ENCODE measurements at regions not wholly inside any gene's neighbourhood (a gene's known extent, or its start where the extent isn't known, plus 50 kb on each side); places are given as distances from the start of the nearest gene placed in this dataset.
"Not testable (repeated sequence)": the region's sequence is repeated elsewhere in the genome, so short reads cannot be mapped to it uniquely, and the experiment has no call there.

DNA sequence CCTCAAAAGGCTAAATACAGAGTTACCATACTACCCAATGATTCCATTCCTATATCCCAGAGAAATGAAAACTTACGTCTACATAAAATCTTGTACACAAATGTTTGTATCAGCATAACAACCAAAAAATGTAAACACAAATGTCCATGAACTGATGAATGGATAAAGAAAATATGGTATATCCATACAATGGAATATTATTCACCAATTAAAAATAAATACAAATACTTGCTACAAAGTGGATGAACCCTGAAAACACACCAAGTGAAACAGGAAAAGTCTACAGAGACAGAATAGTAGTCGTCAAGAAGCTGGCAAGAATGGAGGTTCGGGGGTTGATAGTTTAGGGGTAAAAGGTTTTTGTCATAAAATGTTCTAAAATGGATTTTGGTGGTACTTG lies 54.0 kb upstream of the ANKRD28 start:
- DNase-seq, result no peak

DNA sequence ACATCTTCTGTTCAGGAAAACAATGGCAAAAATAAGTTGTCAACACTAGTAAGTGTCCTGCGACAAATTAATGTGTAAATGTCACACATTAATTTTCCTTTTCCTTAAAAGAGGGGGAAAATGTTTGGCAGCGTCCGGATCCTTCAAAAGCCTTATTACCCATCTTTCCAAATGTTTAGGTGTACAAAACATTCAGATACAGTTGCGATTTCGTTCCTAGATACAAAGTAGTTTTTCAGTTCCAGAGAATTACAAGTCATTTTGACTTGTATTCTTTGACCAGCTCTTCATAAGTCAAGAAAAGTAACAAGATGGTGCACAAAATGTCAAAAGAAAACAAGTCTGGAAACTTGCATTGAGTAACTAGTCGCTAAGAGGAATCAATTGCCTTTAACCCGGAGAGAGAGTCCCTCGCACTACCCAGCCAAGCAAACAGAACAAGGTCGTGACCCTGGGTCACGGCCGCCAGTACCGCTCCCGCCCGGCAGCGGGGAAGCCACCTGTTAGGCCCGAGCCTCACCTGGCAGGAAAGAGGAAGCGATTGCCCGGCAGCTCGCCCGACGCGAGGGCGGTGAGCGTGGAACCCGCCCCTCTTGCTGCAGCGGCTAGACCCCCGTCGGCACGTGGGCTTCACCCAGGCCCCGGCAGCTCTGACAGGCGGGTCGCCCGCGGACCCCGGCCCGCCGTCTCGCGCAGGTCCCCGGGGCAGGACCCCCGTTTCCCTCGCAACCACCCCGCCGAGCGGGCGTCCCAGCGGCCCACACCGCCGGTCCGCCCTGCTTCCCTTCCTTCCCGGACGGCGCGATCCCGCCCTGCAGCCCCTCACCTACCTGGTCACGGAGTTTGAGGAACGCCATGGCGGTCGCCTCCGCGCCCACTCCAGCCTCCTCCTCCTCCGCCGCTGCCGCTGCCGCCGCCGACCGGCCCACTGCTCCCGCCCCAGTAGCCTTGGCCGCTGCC lies 61.0 kb upstream of the ANKRD28 start:
- no peak for DNase-seq

DNA sequence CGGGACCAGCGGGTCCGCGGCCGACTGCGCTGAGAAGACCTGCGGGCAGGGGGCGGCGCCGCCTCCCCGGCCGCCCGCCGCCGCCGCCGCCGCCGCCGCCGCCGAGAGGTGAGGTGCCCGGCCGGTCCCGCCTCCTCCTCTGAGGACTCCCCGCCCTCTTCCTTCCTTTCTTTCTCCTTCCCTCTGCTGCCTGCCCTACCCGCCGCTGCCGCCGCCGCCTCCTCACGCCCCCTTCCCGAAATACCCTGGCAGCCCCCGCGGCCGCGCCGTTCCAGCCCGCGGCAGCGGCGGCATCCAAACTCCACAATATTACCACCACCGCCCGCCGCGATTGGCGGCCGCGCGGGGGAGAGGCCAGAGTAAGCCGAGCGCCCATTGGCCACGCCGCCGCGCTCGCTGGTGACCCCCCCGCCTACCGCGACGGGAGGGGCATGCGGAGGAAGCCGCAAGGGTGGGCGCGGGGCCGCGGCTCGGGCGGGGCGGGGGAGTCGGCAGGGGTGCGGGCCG lies 61.8 kb upstream of the ANKRD28 start:
- DNase-seq, result peak; percentile 57

DNA sequence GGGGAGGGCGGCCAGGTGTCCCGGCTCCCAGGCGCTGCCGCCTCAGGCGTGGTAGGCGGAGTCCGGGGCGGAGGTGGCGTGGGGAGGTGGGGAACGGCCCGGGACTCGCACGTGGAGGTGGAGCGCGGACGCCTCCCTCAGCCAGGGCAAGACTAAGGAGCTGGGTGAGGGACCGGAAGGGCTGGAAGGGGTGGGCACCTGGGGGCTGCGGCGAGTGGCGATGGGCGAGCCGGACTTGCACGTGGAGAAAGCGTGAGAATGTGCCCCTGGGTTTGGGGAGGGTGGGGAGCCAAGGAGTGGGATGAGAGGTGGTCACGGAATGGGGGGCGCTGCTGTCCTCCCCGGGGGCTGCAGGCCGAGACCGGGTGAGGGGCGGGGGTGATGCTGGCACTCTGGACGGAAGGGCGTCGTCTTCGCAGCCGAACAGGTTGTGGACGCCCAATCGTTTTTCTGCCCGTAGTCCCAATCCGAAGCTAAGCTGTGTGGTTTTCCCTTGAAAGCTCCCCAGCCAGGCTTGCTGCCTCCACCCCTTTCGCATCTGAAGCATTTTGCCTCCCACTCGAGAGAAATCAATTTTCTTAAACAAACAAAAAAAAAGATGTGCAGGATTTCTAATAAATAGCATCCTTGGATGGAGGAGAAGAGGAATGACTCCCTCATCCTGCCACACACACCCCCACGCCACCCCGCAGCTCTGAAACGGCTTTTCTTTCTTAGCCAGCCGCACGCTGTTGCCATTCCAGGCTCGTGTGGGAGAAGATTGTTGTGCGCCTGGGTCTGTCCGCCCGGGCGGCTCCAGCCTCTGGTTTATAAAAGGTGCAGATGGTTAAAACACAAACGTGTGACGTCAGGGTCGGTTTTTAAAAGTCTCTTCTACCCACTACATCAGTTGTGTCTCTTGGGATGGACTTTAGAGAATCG lies 62.5 kb upstream of the ANKRD28 start:
- DNase-seq, result no peak

DNA sequence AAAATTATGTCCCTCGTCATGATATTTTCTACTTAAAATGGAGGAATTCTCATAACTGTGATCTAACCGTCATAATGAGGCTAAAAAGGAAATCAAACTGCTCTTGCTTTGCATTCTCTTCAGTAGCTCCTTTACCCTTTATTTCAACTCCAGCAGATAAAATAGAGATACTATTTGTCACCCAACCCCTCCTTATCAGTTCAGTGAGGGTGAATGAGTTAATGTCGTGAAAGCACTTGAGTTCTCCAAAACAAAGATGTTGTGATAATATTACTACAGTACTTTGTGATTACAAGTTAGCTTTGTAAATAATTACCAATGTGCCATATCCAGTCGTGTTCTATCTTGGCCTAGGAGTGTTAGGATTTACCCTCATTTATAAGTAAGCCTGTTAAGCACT lies 63.4 kb upstream of the ANKRD28 start:
- no peak for DNase-seq

DNA sequence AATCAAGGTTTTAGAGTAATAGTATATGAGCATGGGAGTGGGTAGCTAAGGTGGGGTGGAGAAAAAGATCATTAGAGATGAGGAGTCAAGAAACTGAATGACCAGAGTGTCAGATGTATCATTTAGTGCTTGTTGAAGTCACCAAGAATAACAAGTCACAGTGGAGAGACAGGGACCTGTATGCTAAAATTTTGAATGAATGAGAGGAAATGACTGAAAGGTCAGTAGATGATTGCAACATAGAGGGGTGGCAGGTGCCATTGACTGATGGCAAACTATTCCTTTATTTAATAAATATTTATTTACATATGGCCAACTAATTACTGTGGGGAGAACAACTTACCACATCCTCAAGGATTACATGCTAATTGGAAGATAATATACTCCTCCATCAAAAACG lies 75.0 kb upstream of the ANKRD28 start:
- no peak for DNase-seq

DNA sequence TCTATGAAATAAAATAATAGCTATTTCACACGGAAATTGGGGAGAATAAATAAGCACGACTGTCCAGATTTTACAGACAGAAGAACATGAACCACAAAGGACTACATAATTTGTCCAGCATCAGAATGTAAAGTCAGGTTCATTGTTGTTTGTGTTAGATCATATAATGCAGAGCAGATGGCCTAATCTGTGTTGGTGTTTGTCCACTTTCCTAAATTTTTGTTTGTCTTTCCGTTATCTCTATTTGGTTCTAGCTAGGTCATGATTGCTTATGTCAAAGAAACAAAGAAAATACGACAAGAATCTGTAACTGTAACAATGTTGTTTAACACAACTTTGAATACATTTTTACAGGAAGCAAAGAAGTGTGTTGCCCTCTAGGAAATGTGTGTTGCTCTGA lies 75.6 kb upstream of the ANKRD28 start:
- DNase-seq, result no peak

DNA sequence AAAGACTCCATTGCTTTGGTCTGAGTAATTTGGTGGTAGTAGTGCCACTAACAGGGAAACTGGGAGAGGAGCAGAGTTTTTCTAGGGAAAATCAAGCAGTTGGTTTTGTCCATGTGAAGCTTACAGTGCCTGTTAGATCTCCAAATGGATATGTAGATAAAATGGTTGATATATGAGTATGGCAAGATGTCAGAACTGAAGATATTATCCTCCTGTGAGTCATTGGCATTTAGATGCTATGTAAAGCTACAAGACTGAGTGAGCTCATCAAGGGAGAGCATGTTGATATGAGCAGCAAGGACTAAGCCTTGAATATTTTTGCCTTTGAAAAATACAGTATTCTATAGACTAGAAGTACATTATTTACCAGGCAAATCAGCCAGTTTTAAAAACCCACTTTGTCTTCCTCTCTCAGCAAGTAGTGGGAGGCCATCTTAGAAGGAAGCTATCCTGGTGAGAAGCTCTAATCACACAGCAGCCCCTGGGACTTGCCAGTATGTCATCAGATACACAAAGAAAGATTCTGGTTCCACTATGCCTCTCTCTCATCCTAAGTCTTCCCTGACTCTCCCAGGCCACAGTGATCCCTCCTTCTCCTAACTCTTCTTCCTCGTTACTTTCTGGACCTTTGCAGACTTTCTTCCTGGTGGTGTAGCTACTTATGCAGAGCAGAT lies 77.4 kb upstream of the ANKRD28 start:
- DNase-seq, result no peak

DNA sequence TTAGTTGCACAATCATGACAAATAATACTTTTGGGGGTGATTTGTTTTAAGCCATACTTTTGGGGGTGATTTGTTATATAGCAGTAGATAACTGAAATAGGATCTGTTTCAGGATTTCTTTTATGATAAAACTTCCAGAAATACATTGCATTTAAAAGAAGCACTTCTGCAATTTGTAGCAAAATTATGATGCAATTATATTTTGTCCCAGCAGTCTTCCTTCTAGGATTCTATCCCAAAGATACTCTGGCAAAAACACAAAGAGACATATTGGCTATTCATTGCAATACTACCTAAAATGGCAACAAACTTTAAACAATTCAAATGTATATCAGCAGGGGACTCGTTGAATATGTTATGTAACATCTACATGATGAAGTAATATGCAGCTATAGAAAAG lies 78.9 kb upstream of the ANKRD28 start:
- DNase-seq, result no peak

DNA sequence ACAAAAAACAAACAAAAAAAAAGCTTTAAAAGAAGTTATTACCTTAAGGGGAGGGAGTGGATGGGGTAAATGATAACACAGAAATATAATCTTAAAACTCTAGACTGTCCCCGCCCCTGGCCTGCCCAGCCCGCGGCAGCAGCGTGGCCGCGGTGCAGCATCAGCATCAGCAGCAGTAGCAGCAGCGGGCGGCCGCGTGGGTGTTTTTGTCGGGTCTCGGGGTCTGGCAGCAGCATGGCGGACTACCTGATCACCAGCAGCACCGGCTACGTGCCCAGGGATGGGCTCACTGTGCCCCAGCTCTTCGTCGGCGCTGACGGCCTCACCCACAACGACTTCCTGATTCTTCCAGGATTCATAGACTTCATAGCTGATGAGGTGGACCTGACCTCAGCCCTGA lies 80.0 kb upstream of the ANKRD28 start:
- DNase-seq, result no peak

DNA sequence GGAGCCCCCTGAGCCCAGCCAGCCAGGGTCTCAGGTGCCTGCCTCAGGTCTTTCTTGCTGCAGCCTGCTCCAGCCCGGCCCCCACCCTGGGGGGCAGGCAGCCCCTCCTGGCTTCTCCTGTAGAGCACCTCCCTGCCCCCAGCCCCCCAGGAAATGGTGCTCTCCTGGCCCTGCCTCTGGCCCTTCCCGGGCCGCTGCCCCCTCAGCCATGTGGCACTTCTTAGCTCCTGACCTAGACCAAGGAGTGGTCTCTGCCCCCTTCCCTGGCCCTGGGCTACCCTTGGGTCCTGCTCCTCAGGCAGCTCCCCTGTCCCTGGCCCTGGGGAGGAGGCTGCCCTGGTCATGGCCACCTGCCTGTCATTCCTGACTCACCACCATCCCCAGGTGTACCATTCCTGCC lies 82.0 kb upstream of the ANKRD28 start:
- DNase-seq, result not testable (repeated sequence)

DNA sequence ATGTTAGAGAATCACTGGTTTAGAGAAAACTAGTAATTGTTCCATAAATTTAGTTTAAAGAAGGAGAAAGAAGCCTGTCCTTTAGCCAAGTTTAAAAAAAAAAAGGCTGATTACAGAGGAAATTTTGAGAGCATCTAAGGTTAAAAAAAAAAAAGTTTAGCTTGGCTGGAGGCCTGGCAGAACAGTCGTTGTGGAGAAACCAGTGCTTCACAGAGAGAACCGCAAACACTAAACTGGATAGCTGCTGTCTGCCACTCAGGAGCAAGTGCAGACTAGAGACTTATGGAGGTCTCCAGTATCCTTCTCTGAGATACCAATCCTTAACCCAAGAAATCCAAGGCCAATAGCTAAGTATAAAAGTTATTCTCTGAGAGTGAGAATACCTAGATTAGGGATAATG lies 84.8 kb upstream of the ANKRD28 start:
- DNase-seq, result no peak

DNA sequence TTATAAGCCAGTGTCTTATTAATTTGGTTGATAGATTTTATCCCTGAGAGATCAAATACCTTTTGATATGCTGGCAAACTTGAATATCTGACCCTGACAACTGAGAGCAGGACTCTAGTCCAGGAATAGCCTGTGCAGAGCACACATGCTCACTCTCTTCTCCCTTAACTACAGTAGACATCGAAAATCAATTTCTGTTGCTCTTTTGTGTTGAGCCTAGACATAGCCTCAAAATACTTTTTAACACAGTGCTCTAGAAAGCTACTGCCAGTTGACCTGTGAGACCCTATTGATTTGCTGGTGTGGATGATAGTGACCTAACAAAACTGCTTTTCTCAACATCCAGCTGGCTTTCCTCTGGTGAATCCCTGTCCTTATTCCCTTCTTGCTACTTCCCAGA lies 86.4 kb upstream of the ANKRD28 start:
- no peak for DNase-seq

DNA sequence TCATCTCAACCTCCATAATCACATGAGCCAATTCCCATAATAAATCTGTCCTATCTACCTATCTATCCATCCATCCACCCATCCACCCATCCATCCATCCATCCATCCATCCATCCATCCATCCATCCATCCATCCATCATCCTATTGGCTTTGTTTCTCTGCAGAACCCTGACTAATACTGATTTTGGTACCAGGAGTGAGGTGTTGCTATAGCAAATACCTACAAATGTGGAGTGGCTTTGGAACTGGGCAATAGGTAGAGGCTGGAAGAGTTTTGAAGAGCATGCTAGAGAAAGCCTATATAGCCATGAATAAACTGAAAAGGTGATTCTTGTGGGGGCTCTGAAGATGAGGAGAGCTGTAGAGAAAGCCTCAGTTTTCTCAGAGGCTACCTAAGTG lies 88.7 kb upstream of the ANKRD28 start:
- no peak for DNase-seq

DNA sequence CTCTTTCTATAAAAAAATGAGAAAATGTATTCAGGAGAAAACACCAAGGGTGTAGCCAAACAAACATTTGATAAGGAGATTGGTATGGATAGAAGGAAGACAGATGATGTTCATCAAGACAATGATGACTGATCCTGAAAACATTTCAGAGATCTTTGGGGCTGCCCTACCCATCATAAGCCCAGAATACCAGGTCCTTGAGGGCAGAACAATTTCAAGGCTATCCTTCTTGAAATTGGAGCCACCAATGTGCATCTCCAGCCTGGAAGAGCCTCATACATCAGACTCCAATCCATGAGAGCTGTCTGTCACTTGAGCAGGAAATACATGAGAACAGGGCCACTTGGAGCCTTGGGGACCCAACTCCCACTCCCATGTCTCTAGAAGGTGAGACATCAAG lies 89.5 kb upstream of the ANKRD28 start:
- DNase-seq, result no peak

DNA sequence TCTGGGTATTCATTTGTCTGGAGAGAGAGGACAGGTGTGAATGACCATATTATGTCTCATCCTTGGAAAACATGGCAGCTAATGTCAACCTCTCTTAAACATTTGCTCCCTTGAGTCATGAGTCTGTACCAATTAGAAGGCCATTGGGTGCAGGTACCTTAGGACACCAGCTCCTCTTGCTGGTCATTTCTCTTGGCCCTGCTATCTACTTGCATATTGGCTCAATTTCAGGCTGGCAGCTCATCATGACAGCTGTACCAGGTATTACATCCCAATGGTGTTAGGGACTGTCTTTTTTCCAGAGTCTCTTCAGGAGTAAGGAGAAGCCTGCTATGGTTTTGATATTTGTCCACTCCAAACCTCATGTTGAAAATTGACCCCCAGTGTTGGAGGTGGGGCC lies 92.2 kb upstream of the ANKRD28 start:
- DNase-seq, result no peak

DNA sequence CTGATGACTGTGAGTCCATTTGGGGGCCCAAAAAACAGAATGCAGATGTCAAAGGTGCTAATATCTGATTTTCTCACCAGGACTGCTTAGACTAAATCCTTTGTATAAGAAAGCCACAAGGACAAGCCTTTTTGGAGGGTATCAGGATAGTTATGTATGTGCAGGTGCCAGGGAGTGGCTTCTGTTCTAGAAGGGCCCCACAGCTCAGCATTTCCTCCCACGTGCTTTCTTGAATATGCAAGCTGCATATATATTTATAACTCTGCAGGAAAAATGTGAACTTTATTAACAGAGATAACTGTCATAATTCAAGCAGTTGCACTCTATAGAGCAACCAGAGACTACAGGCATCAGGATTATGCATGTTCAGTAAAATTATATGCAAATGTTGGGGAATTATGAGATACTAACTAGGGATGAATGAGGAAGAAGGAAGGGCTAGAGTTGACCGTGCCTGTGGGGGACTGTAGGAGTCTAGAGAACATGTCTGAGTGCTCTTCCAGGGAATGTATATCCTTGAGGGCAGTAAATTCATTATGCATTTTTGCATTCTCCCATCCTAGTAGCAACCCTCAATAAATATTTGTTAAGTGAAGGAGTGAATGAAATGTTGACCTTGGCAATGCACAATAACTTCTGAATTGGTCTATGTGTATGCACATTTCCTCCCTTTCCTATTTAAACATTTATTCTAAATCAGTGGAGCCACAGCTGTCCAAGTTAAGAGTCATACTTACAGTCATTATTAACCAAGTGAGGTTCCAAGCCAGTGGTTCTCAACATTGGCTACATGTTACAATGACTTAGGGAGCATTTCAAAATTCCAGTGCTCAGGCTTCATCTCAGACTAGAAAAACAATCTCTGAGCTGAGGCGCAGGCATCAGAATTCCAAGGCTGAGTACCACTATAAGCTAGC lies 94.8 kb upstream of the ANKRD28 start:
- DNase-seq, result no peak

DNA sequence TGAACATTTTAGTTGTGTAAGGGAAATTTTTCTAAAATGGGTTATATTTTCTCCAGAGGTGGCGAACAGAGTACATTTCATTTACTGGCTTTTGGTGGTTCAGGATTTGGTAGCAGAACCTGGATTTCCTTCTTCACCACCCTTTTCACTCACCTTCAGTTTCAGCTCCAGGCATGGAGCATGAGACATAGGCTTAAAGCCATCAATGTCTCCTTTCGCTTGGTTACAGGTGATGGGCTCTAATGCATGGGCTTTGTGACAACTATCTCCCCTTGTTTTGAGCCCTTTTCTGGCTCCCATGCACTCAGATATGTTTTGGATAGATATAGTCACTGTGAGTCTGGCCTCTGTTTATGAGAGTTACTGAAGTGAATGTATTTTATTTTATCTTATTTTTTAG lies 96.6 kb upstream of the ANKRD28 start:
- no peak for DNase-seq

DNA sequence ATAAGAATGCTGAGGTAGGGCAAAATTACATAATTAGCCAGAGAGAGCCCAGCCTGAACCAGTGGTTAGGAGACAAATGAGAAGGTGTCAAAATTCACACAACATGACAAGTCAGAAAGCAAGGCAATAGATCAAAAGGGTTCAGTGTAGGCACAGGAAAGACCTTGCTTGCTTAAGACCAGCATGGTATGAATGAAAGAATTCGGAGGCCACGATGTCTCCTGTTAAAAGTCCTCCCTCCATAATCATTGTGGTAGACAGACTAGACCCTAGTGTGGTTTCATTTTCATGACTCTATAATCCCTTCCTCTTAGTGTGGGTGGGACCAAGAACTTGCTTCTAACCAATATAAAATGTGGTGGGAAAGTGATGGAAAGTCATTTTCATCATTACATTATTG lies 98.7 kb upstream of the ANKRD28 start:
- DNase-seq, result no peak

DNA sequence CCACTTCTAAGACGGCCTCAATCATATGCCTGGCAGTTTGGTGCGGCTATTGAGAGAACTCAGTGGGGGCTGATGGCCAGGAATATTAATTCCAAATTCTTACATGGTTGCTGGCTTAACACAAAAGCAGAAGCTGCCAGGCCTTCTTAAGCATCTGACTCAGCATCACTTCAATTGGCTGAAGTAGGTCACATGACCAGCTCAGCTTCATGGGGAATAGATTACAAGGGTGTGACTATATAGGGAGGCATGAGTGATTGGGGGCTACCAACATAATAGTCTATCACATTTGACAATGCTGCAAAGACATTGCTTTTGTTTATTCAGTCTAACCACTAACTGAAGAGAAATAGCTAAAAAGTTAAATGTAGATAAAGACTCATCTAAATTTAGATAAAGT lies 101.6 kb upstream of the ANKRD28 start:
- peak; percentile 85 for DNase-seq

DNA sequence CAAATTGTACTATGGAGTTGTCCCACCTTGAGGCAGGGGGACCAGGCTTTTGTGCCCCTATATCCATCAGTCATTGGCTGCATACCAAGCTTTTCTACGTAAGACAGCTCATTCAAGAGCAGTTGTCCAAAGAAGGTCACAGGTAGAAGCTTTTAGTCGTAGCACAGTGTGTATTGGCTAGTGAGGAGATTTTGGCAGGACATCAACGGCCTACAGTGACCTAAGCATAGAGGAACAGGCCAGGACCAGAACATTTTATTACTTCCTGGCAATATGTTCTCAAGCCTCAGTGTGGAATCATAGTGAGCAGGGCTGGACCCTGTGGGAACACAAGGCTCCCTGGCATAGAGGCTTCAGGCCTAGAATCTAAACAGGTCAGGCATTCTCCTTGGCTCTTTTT lies 105.4 kb upstream of the ANKRD28 start:
- no peak for DNase-seq

Data from NCI-H446 treated with DMSO at 0.1 percent for 48 hours (cell line).